CD8-positive, alpha-beta memory T cell (primary cell): ENCODE measurements at regions not wholly inside any gene's neighbourhood (a gene's known extent, or its start where the extent isn't known, plus 50 kb on each side); places are given as distances from the start of the nearest gene placed in this dataset.
"Not testable (repeated sequence)": the region's sequence is repeated elsewhere in the genome, so short reads cannot be mapped to it uniquely, and the experiment has no call there.

ENCODE experiments used
- CTCF ChIA-PET: fragments of 350-600 bp; sonication (Branson Sonifier 250); formaldehyde crosslinking; loops from one replicate; lab custom pipeline; 2021; ENCODE audit warnings: antibody characterized with exemption; lab: Charles Lee
- POLR2A ChIA-PET: fragments of 350-600 bp; sonication (Branson Sonifier 250); formaldehyde crosslinking; loops from one replicate; lab custom pipeline; 2021; ENCODE audit warnings: antibody characterized with exemption; lab: Charles Lee
- DNase-seq, 5 donors: peaks; one replicate each; pipeline versions ENCODE4 v3.0.0 to v3.0.0-alpha.2; 2020 to 2022; ENCODE audit warnings: mixed read lengths in 1 of 5
- H3K27ac ChIP-seq: one replicate; pipeline ENCODE4 v1.7.0; 2013; ENCODE audit warnings: low read depth, mild to moderate bottlenecking, low read length, moderate library complexity
- H3K27me3 ChIP-seq: 2 replicates; pipeline ENCODE4 v1.7.0; 2013; ENCODE audit warnings: low read length, mild to moderate bottlenecking; ENCODE audit not compliant: insufficient read depth, poor library complexity, severe bottlenecking
- H3K36me3 ChIP-seq: 2 replicates; pipeline ENCODE4 v1.7.0; 2013; ENCODE audit warnings: mild to moderate bottlenecking, low read length, moderate library complexity; ENCODE audit not compliant: insufficient read depth
- H3K4me1 ChIP-seq: 2 replicates; pipeline ENCODE4 v1.7.0; 2013; ENCODE audit warnings: mild to moderate bottlenecking, low read length, moderate library complexity; ENCODE audit not compliant: insufficient read depth
- H3K4me3 ChIP-seq: 2 replicates; pipeline ENCODE4 v1.7.0; 2013; ENCODE audit warnings: mild to moderate bottlenecking, low read length
- H3K9me3 ChIP-seq: 2 replicates; pipeline ENCODE4 v1.7.0; 2013; ENCODE audit warnings: mild to moderate bottlenecking, low read length
- H3K27ac Mint-ChIP-seq, 8 donors: one replicate each; pipeline ENCODE4 v1.8.0; 2020 to 2021; ENCODE audit warnings: mixed read lengths in 8 of 8, mild to moderate bottlenecking in 6 of 8, inconsistent platforms in 3 of 8, moderate library complexity in 3 of 8
- H3K27me3 Mint-ChIP-seq, 2 donors: one replicate each; pipeline ENCODE4 v1.8.0; 2020 to 2021; ENCODE audit warnings: mixed read lengths in 2 of 2, mild to moderate bottlenecking in 1 of 2, moderate library complexity in 1 of 2
- H3K36me3 Mint-ChIP-seq, 3 donors: one replicate each; pipeline ENCODE4 v1.8.0; 2020 to 2021; ENCODE audit warnings: mixed read lengths in 3 of 3, inconsistent platforms in 1 of 3, mild to moderate bottlenecking in 1 of 3
- H3K4me1 Mint-ChIP-seq, 3 donors: one replicate each; pipeline ENCODE4 v1.8.0; 2020 to 2021; ENCODE audit warnings: mixed read lengths in 3 of 3, inconsistent platforms in 1 of 3, mild to moderate bottlenecking in 1 of 3
- H3K4me3 Mint-ChIP-seq, 7 donors: one replicate each; pipeline ENCODE4 v1.8.0; 2020 to 2021; ENCODE audit warnings: mixed read lengths in 7 of 7, mild to moderate bottlenecking in 6 of 7, moderate library complexity in 4 of 7, inconsistent platforms in 2 of 7
- H3K9me3 Mint-ChIP-seq, 5 donors: one replicate each; pipeline ENCODE4 v1.8.0; 2020 to 2022; ENCODE audit warnings: mixed read lengths in 5 of 5, mild to moderate bottlenecking in 3 of 5, moderate library complexity in 2 of 5, inconsistent platforms in 1 of 5

DNA sequence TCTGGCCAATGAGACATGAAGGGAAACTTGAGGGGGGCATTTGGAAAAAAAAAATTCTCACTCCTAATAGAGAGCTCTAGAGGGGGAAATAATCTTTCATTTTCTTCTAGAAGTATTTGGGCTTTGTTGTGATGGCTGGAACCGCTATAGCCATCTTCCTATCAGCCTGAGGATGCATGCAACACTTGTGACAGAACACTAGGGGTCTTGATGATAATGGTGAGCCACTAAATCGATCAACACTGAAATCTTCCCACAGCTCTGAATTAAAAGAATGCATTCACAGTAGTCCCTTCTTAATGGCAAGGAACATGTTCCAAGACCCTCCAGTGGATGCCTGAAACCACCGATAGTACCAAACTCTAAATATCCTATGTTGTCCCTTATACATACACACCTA lies 325.3 kb downstream of the LNPK start:
- Histone ChIP-seq H3K36me3 (no peaks in the 10 kb centered on the region), H3K27ac (no peak overlapping the region), H3K27me3 (no peaks in the 10 kb centered on the region), H3K4me1 (no peaks in the 10 kb centered on the region), H3K9me3 (no peaks in the 10 kb centered on the region), H3K4me3 (no peak overlapping the region)
- no peak for DNase-seq
- Mint-ChIP-seq H3K36me3 (no peaks in the 10 kb centered on the region), H3K9me3 (peaks cover 0 to 11% (median 2%) of the 10 kb centered on the region in 5 donors), H3K27me3 (peaks cover 0 to 9% of the 10 kb centered on the region in 2 donors), H3K4me3 (no peak overlapping the region), H3K4me1 (no peaks in the 10 kb centered on the region), H3K27ac (no peak overlapping the region)
- CTCF ChIA-PET: no interaction called here
- POLR2A ChIA-PET: no interaction called here

DNA sequence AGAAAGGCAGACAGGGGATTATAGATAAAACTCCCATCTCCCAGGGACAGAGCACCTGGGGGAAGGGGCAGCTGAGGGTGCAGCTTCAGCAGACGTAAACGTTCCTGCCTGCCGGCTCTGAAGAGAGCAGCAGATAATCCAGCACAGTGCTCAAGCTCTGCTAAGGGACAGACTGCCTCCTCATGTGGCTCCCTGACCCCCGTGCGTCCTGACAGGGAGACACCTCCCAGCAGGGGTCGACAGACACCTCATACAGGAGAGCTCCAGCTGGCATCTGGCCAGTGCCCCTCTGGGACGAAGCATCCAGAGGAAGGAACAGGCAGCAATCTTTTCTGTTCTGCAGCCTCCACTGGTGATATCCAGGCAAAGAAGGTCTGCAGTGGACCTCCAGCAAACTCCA lies 333.3 kb downstream of the LNPK start:
- H3K36me3 Mint-ChIP-seq, H3K9me3 Mint-ChIP-seq, DNase-seq, H3K9me3 ChIP-seq, POLR2A ChIA-PET, H3K4me1 ChIP-seq, CTCF ChIA-PET, H3K4me1 Mint-ChIP-seq, H3K4me3 Mint-ChIP-seq, H3K36me3 ChIP-seq, H3K27ac Mint-ChIP-seq, H3K27ac ChIP-seq, H3K27me3 ChIP-seq, H3K4me3 ChIP-seq: not testable (repeated sequence)
- H3K27me3 Mint-ChIP-seq: peaks cover 10 to 34% of the 10 kb centered on the region in 2 donors

DNA sequence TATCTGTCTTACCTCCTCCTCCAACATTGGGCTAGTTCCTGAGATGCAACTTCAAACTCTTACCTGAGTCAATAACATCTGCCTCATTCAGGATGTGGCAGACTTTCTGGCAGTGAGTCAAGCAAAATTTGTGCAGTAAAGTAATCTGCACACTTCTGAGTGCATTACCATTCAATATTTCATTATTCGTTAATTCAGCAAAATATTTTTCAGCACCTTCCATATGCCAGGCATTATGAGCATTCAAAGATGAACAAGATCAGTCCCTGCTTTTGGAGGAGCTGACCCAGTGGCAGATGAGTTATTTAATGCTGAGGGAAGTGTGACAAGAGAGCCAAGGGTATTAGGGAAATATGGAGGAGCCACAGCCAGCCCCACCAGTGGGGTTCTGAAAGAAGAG lies 339.7 kb downstream of the LNPK start:
- POLR2A ChIA-PET: no interaction called here
- H3K36me3 ChIP-seq: no peaks in the 10 kb centered on the region
- Mint-ChIP-seq H3K36me3 (no peaks in the 10 kb centered on the region), H3K27me3 (peaks cover 10 to 12% of the 10 kb centered on the region in 2 donors), H3K4me3 (no peak overlapping the region), H3K9me3 (no peaks in the 10 kb centered on the region), H3K4me1 (no peaks in the 10 kb centered on the region), H3K27ac (no peak overlapping the region)
- DNase-seq: no peak
- H3K27ac ChIP-seq: no peak overlapping the region
- no peaks in the 10 kb centered on the region for H3K9me3 ChIP-seq
- CTCF ChIA-PET: no interaction called here
- H3K4me1 ChIP-seq: no peaks in the 10 kb centered on the region
- H3K27me3 ChIP-seq: no peaks in the 10 kb centered on the region
- no peak overlapping the region for H3K4me3 ChIP-seq

DNA sequence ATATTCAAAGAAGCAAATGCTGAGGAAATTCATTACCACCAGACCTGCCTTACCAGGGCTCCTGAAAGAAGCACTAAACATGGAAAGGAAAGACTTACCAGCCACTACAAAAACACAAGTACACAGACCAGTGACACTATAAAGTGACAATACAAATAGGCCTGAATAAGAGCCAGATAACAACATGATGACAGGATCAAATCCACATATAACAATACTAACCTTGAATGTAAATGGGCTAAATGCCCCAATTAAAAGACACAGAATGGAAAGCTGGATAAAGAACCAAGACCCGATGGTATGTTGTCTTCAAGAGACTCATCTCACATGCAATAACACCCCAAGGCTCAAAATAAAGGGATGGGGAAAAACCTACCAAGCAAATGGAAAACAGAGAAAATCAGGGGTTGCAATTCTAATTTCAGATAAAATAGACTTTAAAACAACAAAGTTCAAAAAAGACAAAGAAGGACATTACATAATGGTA lies 353.4 kb downstream of the LNPK start:
- DNase-seq: no peak
- Histone ChIP-seq H3K9me3 (no peaks in the 10 kb centered on the region), H3K27ac (no peak overlapping the region), H3K4me1 (no peaks in the 10 kb centered on the region), H3K4me3 (no peak overlapping the region), H3K36me3 (no peaks in the 10 kb centered on the region), H3K27me3 (no peaks in the 10 kb centered on the region)
- Mint-ChIP-seq H3K27me3 (peaks cover 4 to 10% of the 10 kb centered on the region in 2 donors), H3K4me3 (no peak overlapping the region), H3K4me1 (no peaks in the 10 kb centered on the region), H3K9me3 (peaks cover 0 to 4% (median 0%) of the 10 kb centered on the region in 5 donors), H3K27ac (no peak overlapping the region), H3K36me3 (no peaks in the 10 kb centered on the region)
- ChIA-PET POLR2A (no interaction called here), CTCF (no interaction called here)

DNA sequence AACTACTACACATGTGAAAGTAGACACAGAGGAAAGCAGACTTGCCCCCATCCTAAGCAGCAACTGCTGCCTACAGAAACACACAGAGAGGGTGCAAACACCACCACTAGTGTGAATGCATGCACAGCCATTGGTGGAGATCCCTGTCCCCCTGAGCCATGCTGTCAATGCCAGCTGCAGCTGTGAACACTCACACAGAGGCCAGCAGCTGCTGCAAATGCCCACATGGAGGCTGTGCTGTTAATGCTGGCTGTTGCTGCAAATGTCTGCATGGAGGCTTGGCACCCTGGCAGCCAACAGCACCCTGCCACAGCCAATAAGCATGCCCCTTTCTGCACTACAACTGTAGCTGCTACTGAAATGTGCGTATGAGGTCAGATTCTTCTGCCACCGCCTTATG lies 355.0 kb downstream of the LNPK start:
- Histone ChIP-seq H3K9me3 (no peaks in the 10 kb centered on the region), H3K4me3 (no peak overlapping the region), H3K36me3 (no peaks in the 10 kb centered on the region), H3K27ac (no peak overlapping the region), H3K4me1 (no peaks in the 10 kb centered on the region), H3K27me3 (no peaks in the 10 kb centered on the region)
- ChIA-PET POLR2A (no interaction called here), CTCF (no interaction called here)
- H3K4me1 Mint-ChIP-seq: no peaks in the 10 kb centered on the region
- DNase-seq: no peak
- no peaks in the 10 kb centered on the region for H3K36me3 Mint-ChIP-seq
- H3K27ac Mint-ChIP-seq: no peak overlapping the region
- peaks cover 0 to 4% (median 0%) of the 10 kb centered on the region in 5 donors for H3K9me3 Mint-ChIP-seq
- no peak overlapping the region for H3K4me3 Mint-ChIP-seq
- H3K27me3 Mint-ChIP-seq: peaks cover 2 to 10% of the 10 kb centered on the region in 2 donors

DNA sequence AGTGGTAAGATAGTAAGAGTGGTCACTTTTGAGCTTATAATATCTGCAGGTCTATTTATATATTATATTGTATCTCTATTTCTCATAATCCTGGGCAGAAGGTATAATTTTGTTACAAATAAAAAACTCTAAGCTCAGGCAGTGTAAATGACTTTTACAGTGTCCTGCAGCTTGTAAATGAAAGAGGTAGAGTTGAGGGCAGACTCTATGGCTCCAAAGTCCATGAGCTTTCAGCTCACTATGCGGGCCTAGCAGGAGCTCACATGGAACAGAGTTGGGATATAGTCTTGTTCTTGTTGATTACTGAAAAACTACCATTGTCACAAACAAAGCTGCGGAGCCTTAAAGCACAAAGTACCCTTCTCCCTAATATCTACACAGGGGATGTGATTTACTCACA lies 361.4 kb downstream of the LNPK start:
- Mint-ChIP-seq H3K4me3 (no peak overlapping the region), H3K9me3 (no peaks in the 10 kb centered on the region)

DNA sequence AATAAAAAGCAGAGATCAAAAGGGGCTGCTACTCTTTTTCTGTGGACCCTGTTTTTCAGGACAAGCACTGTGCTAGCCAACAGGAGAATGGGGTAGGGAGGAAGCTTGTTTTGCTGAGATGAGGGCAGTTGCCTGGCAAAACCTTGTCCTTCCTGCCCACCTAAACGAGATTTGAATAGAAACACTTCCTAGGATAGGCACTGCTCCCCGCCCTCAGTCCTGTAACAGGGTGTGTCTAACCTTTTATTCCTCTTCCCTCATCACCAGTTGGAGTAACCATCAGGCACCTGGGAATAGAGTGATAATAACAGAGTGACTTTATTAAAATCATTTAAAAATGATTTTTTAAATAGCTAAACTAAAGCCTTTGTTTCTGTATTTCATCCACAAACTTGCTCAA lies 368.8 kb downstream of the LNPK start:
- ChIA-PET CTCF (no interaction called here), POLR2A (no interaction called here)
- H3K27ac ChIP-seq: no peak overlapping the region
- H3K27me3 ChIP-seq: no peaks in the 10 kb centered on the region
- no peaks in the 10 kb centered on the region for H3K36me3 Mint-ChIP-seq
- no peaks in the 10 kb centered on the region for H3K9me3 ChIP-seq
- H3K36me3 ChIP-seq: no peaks in the 10 kb centered on the region
- no peaks in the 10 kb centered on the region for H3K4me1 Mint-ChIP-seq
- H3K4me3 ChIP-seq: no peak overlapping the region
- no peak for DNase-seq
- H3K27ac Mint-ChIP-seq: no peak overlapping the region
- H3K9me3 Mint-ChIP-seq: no peaks in the 10 kb centered on the region
- no peak overlapping the region for H3K4me3 Mint-ChIP-seq
- no peaks in the 10 kb centered on the region for H3K4me1 ChIP-seq
- peaks cover 3 to 25% of the 10 kb centered on the region in 2 donors for H3K27me3 Mint-ChIP-seq

More for the DNA sequence above, 361.4 kb downstream of the LNPK start:
- H3K4me3 ChIP-seq: no peak overlapping the region
- no peak for DNase-seq
- Mint-ChIP-seq H3K36me3 (no peaks in the 10 kb centered on the region), H3K27me3 (peaks cover 0 to 6% of the 10 kb centered on the region in 2 donors), H3K4me1 (no peaks in the 10 kb centered on the region), H3K27ac (no peak overlapping the region)
- no peaks in the 10 kb centered on the region for H3K4me1 ChIP-seq
- ChIA-PET CTCF (no interaction called here), POLR2A (no interaction called here)
- no peaks in the 10 kb centered on the region for H3K36me3 ChIP-seq
- H3K27me3 ChIP-seq: no peaks in the 10 kb centered on the region
- H3K27ac ChIP-seq: no peak overlapping the region
- H3K9me3 ChIP-seq: no peaks in the 10 kb centered on the region

DNA sequence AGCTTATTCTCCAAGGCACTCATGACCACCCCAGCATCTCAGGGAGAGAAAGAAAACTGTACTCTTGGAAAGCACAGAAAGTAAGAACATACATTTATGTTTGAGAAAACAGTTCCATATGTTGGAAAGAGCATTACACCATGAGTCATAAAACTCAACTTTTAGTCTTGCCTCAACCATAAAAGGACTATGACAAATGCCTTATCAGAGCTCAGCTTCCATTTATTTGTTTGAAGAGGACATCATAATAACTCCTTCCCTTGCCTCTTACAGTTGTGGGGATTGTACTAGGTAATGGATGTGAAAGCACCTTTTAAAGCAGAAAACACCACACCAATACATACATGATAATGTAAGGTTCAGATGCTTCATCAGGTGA lies 370.8 kb downstream of the LNPK start:
- peaks cover 3 to 25% of the 10 kb centered on the region in 2 donors for H3K27me3 Mint-ChIP-seq
- Histone ChIP-seq H3K9me3 (no peaks in the 10 kb centered on the region), H3K27me3 (no peaks in the 10 kb centered on the region), H3K36me3 (no peaks in the 10 kb centered on the region), H3K4me3 (no peak overlapping the region), H3K27ac (no peak overlapping the region), H3K4me1 (no peaks in the 10 kb centered on the region)
- H3K9me3 Mint-ChIP-seq: no peaks in the 10 kb centered on the region
- ChIA-PET POLR2A (no interaction called here), CTCF (no interaction called here)
- no peaks in the 10 kb centered on the region for H3K36me3 Mint-ChIP-seq
- H3K4me3 Mint-ChIP-seq: no peak overlapping the region
- H3K27ac Mint-ChIP-seq: no peak overlapping the region
- no peaks in the 10 kb centered on the region for H3K4me1 Mint-ChIP-seq
- DNase-seq: no peak
